ENCODE measurements at regions not wholly inside any gene's neighbourhood (a gene's known extent, or its start where the extent isn't known, plus 50 kb on each side); places are given as distances from the start of the nearest gene placed in this dataset.

DNA sequence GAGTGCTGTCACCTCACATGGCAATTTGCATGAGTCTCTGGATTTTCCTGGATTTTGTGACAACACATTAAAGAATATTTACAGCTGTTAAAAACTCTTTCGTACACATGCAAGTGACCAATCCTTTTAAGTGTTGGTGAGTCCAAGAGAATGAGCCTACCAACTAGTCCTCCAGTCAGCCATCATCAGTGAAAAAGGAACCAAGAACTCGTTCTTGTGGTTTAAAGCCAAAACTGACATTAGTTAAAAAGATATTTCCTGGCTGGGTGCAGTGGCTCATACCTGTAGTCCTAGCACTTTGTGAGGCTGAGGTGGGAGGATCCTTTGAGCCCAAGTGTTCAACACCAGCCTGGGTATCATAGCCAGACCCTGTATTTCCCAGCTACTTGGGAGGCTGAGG is 215.4 kb upstream of the ITGA4 start:
- H3K4me3 Mint-ChIP-seq = no peak overlapping the region
- peak overlapping the region in 1 of 3 donors; percentile 15 for H3K27ac Mint-ChIP-seq
- Histone ChIP-seq H3K27me3 (ENCODE audit: control insufficient read depth, insufficient read depth, low read length) (no peaks in the 10 kb centered on the region), H3K36me3 (ENCODE audit: control insufficient read depth, insufficient read depth, low read length) (no peaks in the 10 kb centered on the region), H3K4me1 (ENCODE audit: control insufficient read depth, insufficient read depth, low read length, poor library complexity, severe bottlenecking) (no peaks in the 10 kb centered on the region), H3K4me3 (ENCODE audit: low read depth, low read length) (no peak overlapping the region), H3K27ac (ENCODE audit: insufficient read depth, low read length, poor library complexity, severe bottlenecking) (no peak overlapping the region), H3K9me3 (ENCODE audit: control insufficient read depth in 2 of 2, low read length in 2 of 2) (no peaks in the 10 kb centered on the region)
- DNase-seq = peak in 1 of 3 donors; percentile 26
- ATAC-seq (ENCODE audit: low read depth in 2 of 2) = no peak
- peaks cover 5% of the 10 kb centered on the region for H3K27me3 Mint-ChIP-seq
- peaks cover 0 to 3% (median 0%) of the 10 kb centered on the region in 7 donors for H3K9me3 Mint-ChIP-seq
- H3K4me1 Mint-ChIP-seq = peaks cover 0 to 31% (median 18%) of the 10 kb centered on the region in 4 donors
- peaks cover 5% of the 10 kb centered on the region for H3K36me3 Mint-ChIP-seq

DNA sequence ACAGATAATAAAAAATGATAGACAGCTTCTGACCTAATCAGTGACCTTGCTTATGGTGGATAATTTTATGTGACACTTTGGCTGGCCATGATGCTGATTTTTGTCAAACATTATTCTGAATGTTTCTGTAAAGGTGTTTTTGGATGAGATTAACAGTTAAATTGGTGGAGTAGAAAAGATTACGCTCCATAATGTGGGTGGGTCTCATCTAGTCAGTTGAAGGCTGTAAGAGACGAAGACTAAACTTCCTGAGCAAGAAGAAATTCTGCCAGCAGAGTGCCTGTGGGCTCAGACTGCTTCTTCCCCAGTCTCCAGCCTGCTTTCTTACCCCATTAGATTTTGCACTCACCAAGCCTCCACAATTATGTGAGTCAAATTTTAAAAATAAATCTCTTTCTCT is 214.9 kb upstream of the ITGA4 start:
- H3K27ac Mint-ChIP-seq = no peak overlapping the region
- no peaks in the 10 kb centered on the region for H3K4me1 ChIP-seq (ENCODE audit: control insufficient read depth, insufficient read depth, low read length, poor library complexity, severe bottlenecking)
- DNase-seq (no peak), ATAC-seq (ENCODE audit: low read depth in 2 of 2) (no peak)
- no peaks in the 10 kb centered on the region for H3K36me3 ChIP-seq (ENCODE audit: control insufficient read depth, insufficient read depth, low read length)
- H3K27ac ChIP-seq (ENCODE audit: insufficient read depth, low read length, poor library complexity, severe bottlenecking) = no peak overlapping the region
- H3K36me3 Mint-ChIP-seq = peaks cover under 1% of the 10 kb centered on the region
- H3K9me3 ChIP-seq (ENCODE audit: control insufficient read depth in 2 of 2, low read length in 2 of 2) = no peaks in the 10 kb centered on the region
- peaks cover 0 to 27% (median 18%) of the 10 kb centered on the region in 4 donors for H3K4me1 Mint-ChIP-seq
- peaks cover 0 to 3% (median 0%) of the 10 kb centered on the region in 7 donors for H3K9me3 Mint-ChIP-seq
- H3K27me3 ChIP-seq (ENCODE audit: control insufficient read depth, insufficient read depth, low read length) = no peaks in the 10 kb centered on the region
- H3K27me3 Mint-ChIP-seq = peaks cover 5% of the 10 kb centered on the region
- H3K4me3 ChIP-seq (ENCODE audit: low read depth, low read length) = no peak overlapping the region
- no peak overlapping the region for H3K4me3 Mint-ChIP-seq

DNA sequence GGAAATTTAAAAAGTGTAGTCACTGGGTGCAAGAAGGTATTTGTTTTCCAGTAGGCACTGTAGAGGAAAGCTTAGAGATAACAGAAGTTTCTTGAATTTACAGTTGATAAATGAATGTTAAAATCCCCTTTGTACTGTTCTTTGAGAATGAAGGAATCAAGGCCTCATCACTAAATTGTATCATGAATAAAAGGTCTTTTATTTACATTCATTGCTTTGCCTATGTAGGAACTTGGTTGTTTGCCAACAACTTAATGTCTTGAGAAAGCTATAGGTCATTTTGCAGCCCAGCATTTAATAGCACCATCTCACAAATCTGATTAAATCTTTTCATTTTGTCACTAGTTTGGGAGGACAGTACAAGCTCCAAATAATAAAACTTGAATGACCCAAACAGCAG is 213.9 kb upstream of the ITGA4 start:
- Histone ChIP-seq H3K4me1 (ENCODE audit: control insufficient read depth, insufficient read depth, low read length, poor library complexity, severe bottlenecking) (no peaks in the 10 kb centered on the region), H3K27ac (ENCODE audit: insufficient read depth, low read length, poor library complexity, severe bottlenecking) (no peak overlapping the region), H3K9me3 (ENCODE audit: control insufficient read depth in 2 of 2, low read length in 2 of 2) (no peaks in the 10 kb centered on the region), H3K27me3 (ENCODE audit: control insufficient read depth, insufficient read depth, low read length) (no peaks in the 10 kb centered on the region), H3K4me3 (ENCODE audit: low read depth, low read length) (no peak overlapping the region), H3K36me3 (ENCODE audit: control insufficient read depth, insufficient read depth, low read length) (no peaks in the 10 kb centered on the region)
- Mint-ChIP-seq H3K9me3 (peaks cover 0 to 3% (median 0%) of the 10 kb centered on the region in 7 donors), H3K36me3 (no peaks in the 10 kb centered on the region), H3K4me1 (peaks cover 0 to 27% (median 15%) of the 10 kb centered on the region in 4 donors), H3K27me3 (peaks cover 5% of the 10 kb centered on the region), H3K27ac (no peak overlapping the region), H3K4me3 (no peak overlapping the region)
- no peak for ATAC-seq (ENCODE audit: low read depth in 2 of 2)
- no peak for DNase-seq

DNA sequence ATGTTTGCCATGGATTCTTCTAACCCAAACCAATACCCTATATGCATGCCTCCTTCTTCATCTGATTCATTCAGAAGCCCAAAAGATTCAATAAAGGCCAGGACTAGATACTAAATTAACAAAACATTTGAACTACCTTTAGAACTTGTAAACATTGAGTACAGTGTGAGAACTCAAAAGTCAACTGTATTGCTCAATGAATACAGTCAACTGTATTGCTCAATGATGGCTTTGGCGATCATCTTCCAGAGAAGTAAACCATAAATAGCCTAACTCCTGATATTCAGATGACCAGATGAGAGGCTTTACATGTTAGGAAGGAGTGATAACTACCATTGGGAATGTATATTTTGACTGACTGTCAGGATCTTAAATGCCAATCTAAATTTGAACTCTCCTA is 206.5 kb upstream of the ITGA4 start:
- no peaks in the 10 kb centered on the region for H3K27me3 Mint-ChIP-seq
- no peaks in the 10 kb centered on the region for H3K36me3 Mint-ChIP-seq
- H3K27me3 ChIP-seq (ENCODE audit: control insufficient read depth, insufficient read depth, low read length) = no peaks in the 10 kb centered on the region
- H3K9me3 ChIP-seq (ENCODE audit: control insufficient read depth in 2 of 2, low read length in 2 of 2) = no peaks in the 10 kb centered on the region
- no peaks in the 10 kb centered on the region for H3K36me3 ChIP-seq (ENCODE audit: control insufficient read depth, insufficient read depth, low read length)
- no peaks in the 10 kb centered on the region for H3K9me3 Mint-ChIP-seq
- H3K4me1 ChIP-seq (ENCODE audit: control insufficient read depth, insufficient read depth, low read length, poor library complexity, severe bottlenecking) = no peaks in the 10 kb centered on the region
- H3K27ac ChIP-seq (ENCODE audit: insufficient read depth, low read length, poor library complexity, severe bottlenecking) = no peak overlapping the region
- peaks cover 0 to 5% (median 2%) of the 10 kb centered on the region in 4 donors for H3K4me1 Mint-ChIP-seq
- no peak for DNase-seq
- peak overlapping the region in 1 of 3 donors; percentile 62 for H3K27ac Mint-ChIP-seq
- H3K4me3 ChIP-seq (ENCODE audit: low read depth, low read length) = no peak overlapping the region
- H3K4me3 Mint-ChIP-seq = no peak overlapping the region
- ATAC-seq (ENCODE audit: low read depth in 2 of 2) = no peak

DNA sequence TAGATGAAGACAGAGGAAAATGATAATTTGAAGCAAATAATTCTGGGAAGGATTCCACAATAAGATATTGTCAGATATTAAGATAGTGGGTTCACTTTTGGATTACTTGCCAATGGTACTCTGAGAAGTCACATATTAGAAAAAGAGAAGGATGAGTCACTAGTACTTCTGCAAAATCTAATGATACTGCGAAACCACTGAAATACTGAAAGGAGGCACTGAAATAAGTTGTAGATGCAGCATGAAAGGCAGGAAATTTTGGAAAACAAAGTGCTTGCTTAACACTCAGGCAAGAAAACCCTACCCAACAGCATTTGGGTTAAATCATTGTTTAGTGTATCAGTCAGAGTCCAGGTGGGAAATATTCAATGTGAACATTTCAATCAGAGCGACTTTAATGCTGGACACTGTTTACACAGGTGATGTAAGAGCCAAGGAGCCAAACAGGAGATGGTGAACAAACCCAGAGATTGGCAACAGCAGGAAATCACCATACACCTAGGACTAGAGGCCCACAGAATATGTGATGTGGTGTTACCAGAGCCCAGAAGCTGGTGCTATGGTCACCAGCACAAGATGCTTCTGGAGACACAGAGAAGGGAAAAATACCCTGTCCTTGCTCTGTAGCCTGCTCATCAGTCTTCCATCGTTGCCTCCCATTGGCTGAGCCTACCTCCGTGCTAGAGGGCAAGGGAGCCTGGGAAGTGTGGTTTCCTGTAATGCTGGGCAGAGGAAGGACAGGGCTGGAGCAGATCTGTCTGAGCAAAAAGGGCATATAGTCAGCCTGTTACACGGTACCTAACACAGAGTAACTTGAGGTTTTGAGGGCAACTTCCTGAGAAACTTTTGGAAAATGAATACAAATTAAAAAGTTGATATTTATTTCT is 204.7 kb upstream of the ITGA4 start:
- H3K4me1 Mint-ChIP-seq = peaks cover 0 to 5% (median 2%) of the 10 kb centered on the region in 4 donors
- no peak overlapping the region for H3K27ac Mint-ChIP-seq
- no peaks in the 10 kb centered on the region for H3K9me3 ChIP-seq (ENCODE audit: control insufficient read depth in 2 of 2, low read length in 2 of 2)
- no peaks in the 10 kb centered on the region for H3K27me3 ChIP-seq (ENCODE audit: control insufficient read depth, insufficient read depth, low read length)
- no peak overlapping the region for H3K4me3 Mint-ChIP-seq
- ATAC-seq (ENCODE audit: low read depth in 2 of 2) = no peak
- no peaks in the 10 kb centered on the region for H3K4me1 ChIP-seq (ENCODE audit: control insufficient read depth, insufficient read depth, low read length, poor library complexity, severe bottlenecking)
- no peak overlapping the region for H3K4me3 ChIP-seq (ENCODE audit: low read depth, low read length)
- DNase-seq = no peak
- no peak overlapping the region for H3K27ac ChIP-seq (ENCODE audit: insufficient read depth, low read length, poor library complexity, severe bottlenecking)
- H3K36me3 ChIP-seq (ENCODE audit: control insufficient read depth, insufficient read depth, low read length) = no peaks in the 10 kb centered on the region
- no peaks in the 10 kb centered on the region for H3K9me3 Mint-ChIP-seq
- no peaks in the 10 kb centered on the region for H3K36me3 Mint-ChIP-seq
- H3K27me3 Mint-ChIP-seq = no peaks in the 10 kb centered on the region

DNA sequence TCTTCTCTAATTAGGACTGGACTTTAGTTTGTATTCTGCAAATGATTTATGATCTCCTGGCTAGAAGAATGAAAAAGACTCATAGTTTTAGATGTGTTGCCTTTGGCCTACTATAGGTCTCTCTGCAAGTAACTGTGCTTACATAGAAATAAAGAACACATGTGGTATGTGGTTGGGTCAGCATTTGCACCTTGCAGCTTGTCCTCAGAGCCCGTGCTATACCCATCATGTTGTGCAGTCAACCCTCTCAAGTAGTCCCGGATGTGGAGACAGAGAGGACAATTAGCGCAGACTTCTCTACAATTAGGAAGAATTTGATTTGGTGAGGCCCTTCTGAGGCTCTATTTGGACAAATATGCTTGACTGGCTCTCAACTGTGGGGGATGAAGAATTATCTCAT is 203.7 kb upstream of the ITGA4 start:
- ATAC-seq (ENCODE audit: low read depth in 2 of 2) (no peak), DNase-seq (no peak)
- H3K9me3 Mint-ChIP-seq = peaks cover 0 to 8% (median 0%) of the 10 kb centered on the region in 7 donors
- H3K27me3 Mint-ChIP-seq = no peaks in the 10 kb centered on the region
- no peaks in the 10 kb centered on the region for H3K27me3 ChIP-seq (ENCODE audit: control insufficient read depth, insufficient read depth, low read length)
- no peaks in the 10 kb centered on the region for H3K36me3 Mint-ChIP-seq
- H3K4me3 Mint-ChIP-seq = no peak overlapping the region
- no peak overlapping the region for H3K27ac ChIP-seq (ENCODE audit: insufficient read depth, low read length, poor library complexity, severe bottlenecking)
- H3K4me3 ChIP-seq (ENCODE audit: low read depth, low read length) = no peak overlapping the region
- H3K9me3 ChIP-seq (ENCODE audit: control insufficient read depth in 2 of 2, low read length in 2 of 2) = no peaks in the 10 kb centered on the region
- H3K4me1 Mint-ChIP-seq = peaks cover 0 to 5% (median 5%) of the 10 kb centered on the region in 4 donors
- no peaks in the 10 kb centered on the region for H3K36me3 ChIP-seq (ENCODE audit: control insufficient read depth, insufficient read depth, low read length)
- H3K27ac Mint-ChIP-seq = no peak overlapping the region
- H3K4me1 ChIP-seq (ENCODE audit: control insufficient read depth, insufficient read depth, low read length, poor library complexity, severe bottlenecking) = no peaks in the 10 kb centered on the region

DNA sequence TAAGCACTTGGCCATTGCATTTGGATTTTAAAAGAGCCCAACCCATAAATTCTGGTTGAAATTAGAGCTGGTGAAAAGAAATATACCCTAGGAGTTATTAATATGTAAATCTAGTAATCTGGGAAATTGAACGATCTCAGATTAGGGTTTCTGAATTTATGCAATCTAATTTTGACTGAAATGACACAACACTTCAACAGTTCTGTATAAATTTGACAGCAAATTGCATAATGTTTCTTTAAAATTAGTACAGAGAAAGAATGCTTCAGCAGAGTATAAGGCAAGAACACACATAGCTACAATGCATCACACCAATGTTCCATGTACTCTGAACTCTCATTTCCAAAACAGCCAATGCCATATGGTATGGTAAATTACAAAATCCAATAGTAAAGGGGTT is 201.5 kb upstream of the ITGA4 start:
- DNase-seq (no peak), ATAC-seq (ENCODE audit: low read depth in 2 of 2) (no peak)
- Mint-ChIP-seq H3K27ac (no peak overlapping the region), H3K4me1 (peaks cover 0 to 5% (median 5%) of the 10 kb centered on the region in 4 donors), H3K36me3 (no peaks in the 10 kb centered on the region), H3K9me3 (peaks cover 0 to 8% (median 0%) of the 10 kb centered on the region in 7 donors), H3K27me3 (no peaks in the 10 kb centered on the region), H3K4me3 (no peak overlapping the region)
- Histone ChIP-seq H3K4me3 (ENCODE audit: low read depth, low read length) (no peak overlapping the region), H3K4me1 (ENCODE audit: control insufficient read depth, insufficient read depth, low read length, poor library complexity, severe bottlenecking) (no peaks in the 10 kb centered on the region), H3K27me3 (ENCODE audit: control insufficient read depth, insufficient read depth, low read length) (no peaks in the 10 kb centered on the region), H3K36me3 (ENCODE audit: control insufficient read depth, insufficient read depth, low read length) (no peaks in the 10 kb centered on the region), H3K27ac (ENCODE audit: insufficient read depth, low read length, poor library complexity, severe bottlenecking) (no peak overlapping the region), H3K9me3 (ENCODE audit: control insufficient read depth in 2 of 2, low read length in 2 of 2) (no peaks in the 10 kb centered on the region)

DNA sequence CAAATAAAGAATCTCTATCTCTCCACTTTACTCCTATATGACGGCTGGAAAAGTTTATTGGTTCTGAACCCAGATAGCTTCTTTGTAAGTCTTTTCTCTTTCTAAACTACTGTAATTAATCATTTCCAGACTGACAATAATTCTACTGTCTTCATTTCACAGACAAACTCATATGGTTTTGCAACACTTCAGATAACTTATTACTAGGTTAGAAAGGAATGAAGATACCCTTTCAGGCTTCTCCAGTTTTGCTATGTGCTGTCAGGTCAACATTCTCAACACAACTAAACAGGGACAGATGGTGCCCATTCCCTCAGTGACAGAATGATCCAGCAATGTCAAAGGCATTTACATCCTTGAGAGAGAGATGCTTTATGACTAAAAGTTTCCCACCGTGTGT is 198.5 kb upstream of the ITGA4 start:
- H3K36me3 ChIP-seq (ENCODE audit: control insufficient read depth, insufficient read depth, low read length) = no peaks in the 10 kb centered on the region
- DNase-seq (no peak), ATAC-seq (ENCODE audit: low read depth in 2 of 2) (no peak)
- H3K9me3 Mint-ChIP-seq = peaks cover 0 to 8% (median 0%) of the 10 kb centered on the region in 7 donors
- H3K36me3 Mint-ChIP-seq = no peaks in the 10 kb centered on the region
- H3K4me3 Mint-ChIP-seq = no peak overlapping the region
- H3K27ac ChIP-seq (ENCODE audit: insufficient read depth, low read length, poor library complexity, severe bottlenecking) = no peak overlapping the region
- peaks cover 5 to 10% (median 9%) of the 10 kb centered on the region in 4 donors for H3K4me1 Mint-ChIP-seq
- no peaks in the 10 kb centered on the region for H3K27me3 ChIP-seq (ENCODE audit: control insufficient read depth, insufficient read depth, low read length)
- no peaks in the 10 kb centered on the region for H3K4me1 ChIP-seq (ENCODE audit: control insufficient read depth, insufficient read depth, low read length, poor library complexity, severe bottlenecking)
- no peak overlapping the region for H3K4me3 ChIP-seq (ENCODE audit: low read depth, low read length)
- no peak overlapping the region for H3K27ac Mint-ChIP-seq
- H3K27me3 Mint-ChIP-seq = no peaks in the 10 kb centered on the region
- no peaks in the 10 kb centered on the region for H3K9me3 ChIP-seq (ENCODE audit: control insufficient read depth in 2 of 2, low read length in 2 of 2)
